ENCODE measurements at regions not wholly inside any gene's neighbourhood (a gene's known extent, or its start where the extent isn't known, plus 50 kb on each side); places are given as distances from the start of the nearest gene placed in this dataset.
"Not testable (repeated sequence)": the region's sequence is repeated elsewhere in the genome, so short reads cannot be mapped to it uniquely, and the experiment has no call there.

- TF ChIP-seq POLR2AphosphoS5 (IDR thresholded peaks at IDR 0.05; ENCODE audit: low read depth); JUNB (IDR thresholded peaks at IDR 0.05; ENCODE audit: unreplicated experiment); EZH2 (IDR thresholded peaks at IDR 0.05; ENCODE audit: low read depth, unreplicated experiment); EZH2phosphoT487 (IDR thresholded peaks at IDR 0.05; ENCODE audit: unreplicated experiment); ZNF114 (CRISPR knock-in tag; IDR thresholded peaks at IDR 0.05); NANOG (IDR thresholded peaks at IDR 0.05; ENCODE audit: borderline replicate concordance): not testable (repeated sequence)
- TF ChIP-seq, protein P1, sequence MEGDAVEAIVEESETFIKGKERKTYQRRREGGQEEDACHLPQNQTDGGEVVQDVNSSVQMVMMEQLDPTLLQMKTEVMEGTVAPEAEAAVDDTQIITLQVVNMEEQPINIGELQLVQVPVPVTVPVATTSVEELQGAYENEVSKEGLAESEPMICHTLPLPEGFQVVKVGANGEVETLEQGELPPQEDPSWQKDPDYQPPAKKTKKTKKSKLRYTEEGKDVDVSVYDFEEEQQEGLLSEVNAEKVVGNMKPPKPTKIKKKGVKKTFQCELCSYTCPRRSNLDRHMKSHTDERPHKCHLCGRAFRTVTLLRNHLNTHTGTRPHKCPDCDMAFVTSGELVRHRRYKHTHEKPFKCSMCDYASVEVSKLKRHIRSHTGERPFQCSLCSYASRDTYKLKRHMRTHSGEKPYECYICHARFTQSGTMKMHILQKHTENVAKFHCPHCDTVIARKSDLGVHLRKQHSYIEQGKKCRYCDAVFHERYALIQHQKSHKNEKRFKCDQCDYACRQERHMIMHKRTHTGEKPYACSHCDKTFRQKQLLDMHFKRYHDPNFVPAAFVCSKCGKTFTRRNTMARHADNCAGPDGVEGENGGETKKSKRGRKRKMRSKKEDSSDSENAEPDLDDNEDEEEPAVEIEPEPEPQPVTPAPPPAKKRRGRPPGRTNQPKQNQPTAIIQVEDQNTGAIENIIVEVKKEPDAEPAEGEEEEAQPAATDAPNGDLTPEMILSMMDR (conservative IDR thresholded peaks at IDR 0.05; ENCODE audit: low read depth in 2 of 2), result not testable (repeated sequence)
- TF ChIP-seq, protein P2, sequence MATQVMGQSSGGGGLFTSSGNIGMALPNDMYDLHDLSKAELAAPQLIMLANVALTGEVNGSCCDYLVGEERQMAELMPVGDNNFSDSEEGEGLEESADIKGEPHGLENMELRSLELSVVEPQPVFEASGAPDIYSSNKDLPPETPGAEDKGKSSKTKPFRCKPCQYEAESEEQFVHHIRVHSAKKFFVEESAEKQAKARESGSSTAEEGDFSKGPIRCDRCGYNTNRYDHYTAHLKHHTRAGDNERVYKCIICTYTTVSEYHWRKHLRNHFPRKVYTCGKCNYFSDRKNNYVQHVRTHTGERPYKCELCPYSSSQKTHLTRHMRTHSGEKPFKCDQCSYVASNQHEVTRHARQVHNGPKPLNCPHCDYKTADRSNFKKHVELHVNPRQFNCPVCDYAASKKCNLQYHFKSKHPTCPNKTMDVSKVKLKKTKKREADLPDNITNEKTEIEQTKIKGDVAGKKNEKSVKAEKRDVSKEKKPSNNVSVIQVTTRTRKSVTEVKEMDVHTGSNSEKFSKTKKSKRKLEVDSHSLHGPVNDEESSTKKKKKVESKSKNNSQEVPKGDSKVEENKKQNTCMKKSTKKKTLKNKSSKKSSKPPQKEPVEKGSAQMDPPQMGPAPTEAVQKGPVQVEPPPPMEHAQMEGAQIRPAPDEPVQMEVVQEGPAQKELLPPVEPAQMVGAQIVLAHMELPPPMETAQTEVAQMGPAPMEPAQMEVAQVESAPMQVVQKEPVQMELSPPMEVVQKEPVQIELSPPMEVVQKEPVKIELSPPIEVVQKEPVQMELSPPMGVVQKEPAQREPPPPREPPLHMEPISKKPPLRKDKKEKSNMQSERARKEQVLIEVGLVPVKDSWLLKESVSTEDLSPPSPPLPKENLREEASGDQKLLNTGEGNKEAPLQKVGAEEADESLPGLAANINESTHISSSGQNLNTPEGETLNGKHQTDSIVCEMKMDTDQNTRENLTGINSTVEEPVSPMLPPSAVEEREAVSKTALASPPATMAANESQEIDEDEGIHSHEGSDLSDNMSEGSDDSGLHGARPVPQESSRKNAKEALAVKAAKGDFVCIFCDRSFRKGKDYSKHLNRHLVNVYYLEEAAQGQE (IDR thresholded peaks at IDR 0.05; ENCODE audit: unreplicated experiment), result not testable (repeated sequence)
- TF ChIP-seq, protein P3, sequence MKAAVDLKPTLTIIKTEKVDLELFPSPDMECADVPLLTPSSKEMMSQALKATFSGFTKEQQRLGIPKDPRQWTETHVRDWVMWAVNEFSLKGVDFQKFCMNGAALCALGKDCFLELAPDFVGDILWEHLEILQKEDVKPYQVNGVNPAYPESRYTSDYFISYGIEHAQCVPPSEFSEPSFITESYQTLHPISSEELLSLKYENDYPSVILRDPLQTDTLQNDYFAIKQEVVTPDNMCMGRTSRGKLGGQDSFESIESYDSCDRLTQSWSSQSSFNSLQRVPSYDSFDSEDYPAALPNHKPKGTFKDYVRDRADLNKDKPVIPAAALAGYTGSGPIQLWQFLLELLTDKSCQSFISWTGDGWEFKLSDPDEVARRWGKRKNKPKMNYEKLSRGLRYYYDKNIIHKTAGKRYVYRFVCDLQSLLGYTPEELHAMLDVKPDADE (IDR thresholded peaks at IDR 0.05), result not testable (repeated sequence)
Measured at GRCh38 chr14:105961625-105962024, 435.2 kb downstream of the TMEM121 start.
